Endothelial cell (in vitro differentiated cells): ENCODE measurements at regions not wholly inside any gene's neighbourhood (a gene's known extent, or its start where the extent isn't known, plus 50 kb on each side); places are given as distances from the start of the nearest gene placed in this dataset.

Experiments
- DNase-seq: peaks from one replicate; pipeline ENCODE4 v3.0.0; 2021; ENCODE audit warnings: low spot score
- H3K27ac Mint-ChIP-seq: one replicate; pipeline ENCODE4 v1.8.0; 2021; ENCODE audit warnings: mixed read lengths, inconsistent platforms; ENCODE audit not compliant: unreplicated experiment
- H3K27me3 Mint-ChIP-seq: one replicate; pipeline ENCODE4 v1.8.0; 2021; ENCODE audit warnings: mild to moderate bottlenecking, moderate library complexity, mixed read lengths, inconsistent platforms; ENCODE audit not compliant: unreplicated experiment
- H3K36me3 Mint-ChIP-seq: one replicate; pipeline ENCODE4 v1.8.0; 2021; ENCODE audit warnings: mild to moderate bottlenecking, low read depth, mixed read lengths, inconsistent platforms; ENCODE audit not compliant: unreplicated experiment
- H3K4me1 Mint-ChIP-seq: one replicate; pipeline ENCODE4 v1.8.0; 2021; ENCODE audit warnings: mild to moderate bottlenecking, mixed read lengths, inconsistent platforms; ENCODE audit not compliant: unreplicated experiment
- H3K4me3 Mint-ChIP-seq: one replicate; pipeline ENCODE4 v1.8.0; 2021; ENCODE audit warnings: mild to moderate bottlenecking, mixed read lengths, inconsistent platforms; ENCODE audit not compliant: unreplicated experiment
- H3K9me3 Mint-ChIP-seq: one replicate; pipeline ENCODE4 v1.8.0; 2021; ENCODE audit warnings: mixed read lengths, inconsistent platforms; ENCODE audit not compliant: unreplicated experiment
- CTCF ChIP-seq: fragments of 200-600 bp; sonication (generic); IDR thresholded peaks from one replicate; pipeline ENCODE4 v1.5.0; 2021; ENCODE audit warnings: antibody characterized with exemption; ENCODE audit not compliant: unreplicated experiment

DNA sequence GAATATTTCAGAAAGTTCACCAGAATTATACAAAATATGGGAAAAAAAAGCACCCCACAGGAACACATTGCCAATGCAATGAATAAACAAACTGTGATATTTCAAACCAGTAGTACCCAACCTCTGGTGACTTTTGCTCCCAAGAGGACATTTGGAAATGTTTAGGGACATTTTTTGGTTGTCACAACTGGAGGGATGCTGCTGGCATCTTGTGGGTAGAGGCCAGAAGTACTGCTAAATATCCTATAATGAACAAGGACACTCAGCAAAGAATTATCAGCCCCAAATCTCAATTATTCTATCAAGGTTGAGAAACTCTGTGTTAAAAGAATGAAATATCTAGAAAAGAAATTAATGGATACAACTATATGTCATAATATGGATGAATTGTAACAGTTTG lies 1334.4 kb upstream of the FLRT2 start:
- H3K4me3 Mint-ChIP-seq = no peak overlapping the region
- H3K27me3 Mint-ChIP-seq = no peaks in the 10 kb centered on the region
- peaks cover 9% of the 10 kb centered on the region for H3K9me3 Mint-ChIP-seq
- H3K27ac Mint-ChIP-seq = no peak overlapping the region
- TF ChIP-seq CTCF = no peak
- H3K4me1 Mint-ChIP-seq = no peaks in the 10 kb centered on the region
- H3K36me3 Mint-ChIP-seq = peaks cover 4% of the 10 kb centered on the region
- DNase-seq = no peak

GRCh38 chr14:84197704-84198103 lies 1332.2 kb upstream of the FLRT2 start:
- Mint-ChIP-seq H3K4me1 (no peaks in the 10 kb centered on the region), H3K36me3 (peaks cover 4% of the 10 kb centered on the region), H3K27ac (no peak overlapping the region), H3K27me3 (peaks cover 2% of the 10 kb centered on the region), H3K9me3 (peaks cover 9% of the 10 kb centered on the region), H3K4me3 (no peak overlapping the region)
- no peak for DNase-seq
- TF ChIP-seq CTCF = no peak

DNA sequence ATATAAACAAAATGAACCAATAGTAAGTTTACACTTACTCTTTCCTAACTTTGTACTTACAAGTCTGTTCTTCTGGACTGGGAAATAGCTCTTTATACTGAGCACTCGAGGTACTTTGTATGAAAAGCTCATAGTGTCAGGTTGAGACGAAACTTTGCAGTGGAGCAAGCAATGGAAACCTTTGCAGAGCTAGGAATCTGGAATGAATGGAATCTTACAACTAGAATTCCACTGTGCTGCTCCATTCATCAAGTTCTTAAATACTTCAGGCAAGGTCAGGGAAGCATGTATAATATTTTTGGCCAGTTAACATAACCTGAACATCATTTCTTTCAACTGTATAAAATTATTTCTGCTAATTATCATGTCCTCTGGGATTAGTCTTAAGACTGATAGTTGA lies 1327.5 kb upstream of the FLRT2 start:
- no peak for DNase-seq
- Mint-ChIP-seq H3K4me3 (no peak overlapping the region), H3K36me3 (peaks cover 6% of the 10 kb centered on the region), H3K4me1 (no peaks in the 10 kb centered on the region), H3K27ac (no peak overlapping the region), H3K27me3 (peaks cover 4% of the 10 kb centered on the region), H3K9me3 (no peaks in the 10 kb centered on the region)
- TF ChIP-seq CTCF = no peak

- Mint-ChIP-seq H3K9me3 (no peaks in the 10 kb centered on the region), H3K36me3 (peaks cover 6% of the 10 kb centered on the region), H3K27ac (no peak overlapping the region), H3K4me3 (no peak overlapping the region), H3K27me3 (peaks cover 4% of the 10 kb centered on the region), H3K4me1 (no peaks in the 10 kb centered on the region)
- no peak for DNase-seq
- TF ChIP-seq CTCF = no peak
Measured at GRCh38 chr14:84203896-84204295, 1326.0 kb upstream of the FLRT2 start.

GRCh38 chr14:84208451-84208850 lies 1321.5 kb upstream of the FLRT2 start:
- DNase-seq = no peak
- Mint-ChIP-seq H3K4me1 (no peaks in the 10 kb centered on the region), H3K36me3 (peaks cover 6% of the 10 kb centered on the region), H3K27me3 (peaks cover 2% of the 10 kb centered on the region), H3K4me3 (no peak overlapping the region), H3K27ac (no peak overlapping the region), H3K9me3 (no peaks in the 10 kb centered on the region)
- TF ChIP-seq CTCF = no peak
